Stomach smooth muscle (tissue), 2 donors: ENCODE measurements at regions not wholly inside any gene's neighbourhood (a gene's known extent, or its start where the extent isn't known, plus 50 kb on each side); places are given as distances from the start of the nearest gene placed in this dataset.

Experiments used
- H3K27ac ChIP-seq: one replicate; pipeline ENCODE4 v1.7.0; 2013; ENCODE audit warnings: mild to moderate bottlenecking, low read length, inconsistent platforms
- H3K27me3 ChIP-seq, 2 donors: one replicate each; pipeline ENCODE4 v1.7.0; 2013; ENCODE audit warnings: low read length in 2 of 2; ENCODE audit not compliant: insufficient read depth in 2 of 2, control insufficient read depth in 1 of 2
- H3K36me3 ChIP-seq, 2 donors: one replicate each; pipeline ENCODE4 v1.7.0; 2013; ENCODE audit warnings: low read length in 2 of 2; ENCODE audit not compliant: control insufficient read depth in 2 of 2, insufficient read depth in 2 of 2
- H3K4me1 ChIP-seq: one replicate; pipeline ENCODE4 v1.7.0; 2013; ENCODE audit warnings: low read length; ENCODE audit not compliant: control insufficient read depth, insufficient read depth
- H3K4me3 ChIP-seq, 2 donors: one replicate each; pipeline ENCODE4 v1.7.0; 2013; ENCODE audit warnings: low read length in 2 of 2
- H3K9ac ChIP-seq, 2 donors: one replicate each; pipeline ENCODE4 v1.7.0; 2013; ENCODE audit warnings: low read length in 2 of 2, mild to moderate bottlenecking in 1 of 2
- H3K9me3 ChIP-seq, 2 donors: one replicate each; pipeline ENCODE4 v1.7.0; 2013; ENCODE audit warnings: low read length in 2 of 2; ENCODE audit not compliant: control insufficient read depth in 2 of 2
- donor health status: healthy.
- donor health status: Pancreatic carcinoma.

GRCh38 chr2:219835493-219835892 lies 208.1 kb downstream of the SLC4A3 start:
- Histone ChIP-seq H3K9me3 (no peaks in the 10 kb centered on the region), H3K27ac (no peak overlapping the region), H3K9ac (no peak overlapping the region), H3K27me3 (peaks cover 0 to 3% of the 10 kb centered on the region in 2 donors), H3K36me3 (no peaks in the 10 kb centered on the region), H3K4me3 (no peak overlapping the region), H3K4me1 (no peaks in the 10 kb centered on the region)

GRCh38 chr2:219836647-219837177 lies 209.3 kb downstream of the SLC4A3 start:
- H3K27me3 ChIP-seq: peaks cover 0 to 4% of the 10 kb centered on the region in 2 donors
- no peaks in the 10 kb centered on the region for H3K36me3 ChIP-seq
- no peaks in the 10 kb centered on the region for H3K9me3 ChIP-seq
- H3K9ac ChIP-seq: no peak overlapping the region
- H3K27ac ChIP-seq: no peak overlapping the region
- H3K4me3 ChIP-seq: no peak overlapping the region
- H3K4me1 ChIP-seq: no peaks in the 10 kb centered on the region

- Histone ChIP-seq H3K4me1 (no peaks in the 10 kb centered on the region), H3K36me3 (no peaks in the 10 kb centered on the region), H3K4me3 (no peak overlapping the region), H3K27me3 (peaks cover 3 to 9% of the 10 kb centered on the region in 2 donors), H3K27ac (no peak overlapping the region), H3K9me3 (no peaks in the 10 kb centered on the region), H3K9ac (no peak overlapping the region)
Measured at GRCh38 chr2:219844401-219845091, 217.1 kb downstream of the SLC4A3 start.

GRCh38 chr2:219848882-219849281 lies 221.5 kb downstream of the SLC4A3 start:
- peaks cover 3 to 7% of the 10 kb centered on the region in 2 donors for H3K27me3 ChIP-seq
- no peaks in the 10 kb centered on the region for H3K9me3 ChIP-seq
- H3K27ac ChIP-seq: no peak overlapping the region
- no peaks in the 10 kb centered on the region for H3K36me3 ChIP-seq
- peaks cover 3% of the 10 kb centered on the region for H3K4me1 ChIP-seq
- no peak overlapping the region for H3K4me3 ChIP-seq
- no peak overlapping the region for H3K9ac ChIP-seq

- H3K4me3 ChIP-seq: no peak overlapping the region
- H3K27me3 ChIP-seq: peaks cover 3 to 12% of the 10 kb centered on the region in 2 donors
- no peak overlapping the region for H3K9ac ChIP-seq
- H3K4me1 ChIP-seq: peaks cover 3% of the 10 kb centered on the region
- H3K36me3 ChIP-seq: no peaks in the 10 kb centered on the region
- H3K27ac ChIP-seq: no peak overlapping the region
- no peaks in the 10 kb centered on the region for H3K9me3 ChIP-seq
Measured at GRCh38 chr2:219851169-219851568, 223.7 kb downstream of the SLC4A3 start.

- Histone ChIP-seq H3K9me3 (no peaks in the 10 kb centered on the region), H3K9ac (no peak overlapping the region), H3K4me1 (peaks cover 3% of the 10 kb centered on the region), H3K36me3 (no peaks in the 10 kb centered on the region), H3K27me3 (peaks cover 3 to 13% of the 10 kb centered on the region in 2 donors), H3K27ac (no peak overlapping the region), H3K4me3 (peak overlapping the region; percentile 26 to 68)
Measured at GRCh38 chr2:219851801-219852481, 224.5 kb downstream of the SLC4A3 start.

GRCh38 chr2:219852626-219853025 lies 225.2 kb downstream of the SLC4A3 start:
- Histone ChIP-seq H3K9ac (no peak overlapping the region), H3K9me3 (no peaks in the 10 kb centered on the region), H3K4me3 (peak overlapping the region; percentile 26 to 68), H3K4me1 (peaks cover 3% of the 10 kb centered on the region), H3K27me3 (peaks cover 3 to 13% of the 10 kb centered on the region in 2 donors), H3K36me3 (no peaks in the 10 kb centered on the region), H3K27ac (no peak overlapping the region)

GRCh38 chr2:219856602-219857001 lies 229.2 kb downstream of the SLC4A3 start:
- Histone ChIP-seq H3K9me3 (no peaks in the 10 kb centered on the region), H3K27me3 (peaks cover 0 to 11% of the 10 kb centered on the region in 2 donors), H3K9ac (no peak overlapping the region), H3K27ac (no peak overlapping the region), H3K4me3 (no peak overlapping the region), H3K4me1 (peaks cover 3% of the 10 kb centered on the region), H3K36me3 (no peaks in the 10 kb centered on the region)

GRCh38 chr2:219857751-219858150 lies 230.3 kb downstream of the SLC4A3 start:
- Histone ChIP-seq H3K9me3 (no peaks in the 10 kb centered on the region), H3K4me1 (no peaks in the 10 kb centered on the region), H3K36me3 (no peaks in the 10 kb centered on the region), H3K27me3 (peaks cover 0 to 8% of the 10 kb centered on the region in 2 donors), H3K27ac (no peak overlapping the region), H3K9ac (no peak overlapping the region), H3K4me3 (no peak overlapping the region)

GRCh38 chr2:219861307-219861706 lies 233.9 kb downstream of the SLC4A3 start:
- no peak overlapping the region for H3K27ac ChIP-seq

GRCh38 chr2:219864154-219864553 lies 236.7 kb downstream of the SLC4A3 start:
- H3K9me3 ChIP-seq: peaks cover 0 to 4% of the 10 kb centered on the region in 2 donors
- H3K4me1 ChIP-seq: no peaks in the 10 kb centered on the region
- H3K27me3 ChIP-seq: no peaks in the 10 kb centered on the region
- no peak overlapping the region for H3K9ac ChIP-seq
- no peak overlapping the region for H3K27ac ChIP-seq
- H3K36me3 ChIP-seq: no peaks in the 10 kb centered on the region
- H3K4me3 ChIP-seq: no peak overlapping the region

More at GRCh38 chr2:219861307-219861706, 233.9 kb downstream of the SLC4A3 start:
- Histone ChIP-seq H3K9ac (no peak overlapping the region), H3K4me1 (no peaks in the 10 kb centered on the region), H3K9me3 (no peaks in the 10 kb centered on the region), H3K36me3 (no peaks in the 10 kb centered on the region), H3K27me3 (no peaks in the 10 kb centered on the region), H3K4me3 (no peak overlapping the region)
